Left lung (tissue), 4 donors: ENCODE measurements at regions not wholly inside any gene's neighbourhood (a gene's known extent, or its start where the extent isn't known, plus 50 kb on each side); places are given as distances from the start of the nearest gene placed in this dataset.

Source experiments
- ATAC-seq: fragments of 200-7000 bp; cut with Tn5 transposase; one replicate; pipeline ENCODE4 v1.9.1; 2020; ENCODE audit warnings: moderate library complexity
- DNase-seq, 4 donors: peaks; one replicate each; pipeline ENCODE4 v3.0.0-alpha.2; 2013 to 2020
- H3K27ac ChIP-seq, 2 donors: fragments of 200-600 bp; sonication (generic) in 1 of 2; one replicate each; pipeline versions ENCODE4 v1.5.0 to v1.8.0; 2020 to 2021
- H3K27me3 ChIP-seq, 2 donors: fragments of 200-600 bp; sonication (generic) in 1 of 2; one replicate each; pipeline versions ENCODE4 v1.5.0 to v1.8.0; 2020 to 2021
- H3K36me3 ChIP-seq, 2 donors: fragments of 200-600 bp; sonication (generic) in 1 of 2; one replicate each; pipeline versions ENCODE4 v1.5.0 to v1.8.0; 2020 to 2021
- H3K4me1 ChIP-seq, 2 donors: fragments of 200-600 bp; one replicate each; pipeline ENCODE4 v1.8.0; 2021
- H3K4me3 ChIP-seq, 2 donors: fragments of 200-600 bp; sonication (generic) in 1 of 2; one replicate each; pipeline versions ENCODE4 v1.5.0 to v1.8.0; 2020 to 2021; ENCODE audit warnings: mild to moderate bottlenecking in 1 of 2
- H3K9me3 ChIP-seq, 2 donors: fragments of 200-600 bp; sonication (generic) in 1 of 2; one replicate each; pipeline versions ENCODE4 v1.5.0 to v1.8.0; 2020 to 2021
- intact Hi-C, 2 donors: fragments of 100-400 bp; cut with DNase I; formaldehyde crosslinking; loops; one replicate each; pipeline versions ENCODE4 v1.11.2 to v1.14.2; 2022
- TF ChIP-seq, protein P1 (sequence below), 2 donors: fragments of 200-600 bp; sonication (generic) in 1 of 2; IDR thresholded peaks; one replicate each; pipeline versions ENCODE4 v1.5.0 to v1.8.0; 2021; ENCODE audit warnings: antibody characterized with exemption in 2 of 2
- donor health status: DM: no; HTN: yes; CAD: no.
- donor health status: DM: no; HTN: no; CAD: no.

DNA sequence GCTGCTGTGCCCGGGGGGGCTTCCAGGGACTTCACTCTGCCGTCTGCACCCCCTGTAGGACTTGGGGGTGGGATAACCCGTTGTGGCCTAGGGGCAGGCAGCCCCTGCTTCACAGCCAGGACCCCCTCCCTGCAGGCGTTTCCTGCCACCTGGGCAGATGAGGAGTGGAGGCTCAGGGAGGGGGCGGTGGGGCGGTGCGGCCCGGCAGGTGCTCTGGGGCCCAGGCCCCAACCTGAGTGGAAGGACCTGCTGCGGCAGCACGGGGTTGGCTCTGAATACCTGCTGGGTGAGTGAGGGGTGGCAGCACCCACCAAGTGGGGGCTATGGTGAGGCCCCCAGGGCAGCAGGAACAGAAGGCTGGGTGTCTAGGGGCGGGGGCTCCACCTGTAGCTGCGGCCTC, 78.6 kb upstream of the TTC34 start:
- H3K27me3 ChIP-seq = peaks cover 0 to 69% of the 10 kb centered on the region in 2 donors
- no peak overlapping the region for H3K4me3 ChIP-seq
- H3K9me3 ChIP-seq = no peaks in the 10 kb centered on the region
- DNase-seq (no peak), ATAC-seq (no peak)
- intact Hi-C loops = no loop called here
- H3K27ac ChIP-seq = no peak overlapping the region
- H3K36me3 ChIP-seq = no peaks in the 10 kb centered on the region
- no peaks in the 10 kb centered on the region for H3K4me1 ChIP-seq
- TF ChIP-seq, protein P1, sequence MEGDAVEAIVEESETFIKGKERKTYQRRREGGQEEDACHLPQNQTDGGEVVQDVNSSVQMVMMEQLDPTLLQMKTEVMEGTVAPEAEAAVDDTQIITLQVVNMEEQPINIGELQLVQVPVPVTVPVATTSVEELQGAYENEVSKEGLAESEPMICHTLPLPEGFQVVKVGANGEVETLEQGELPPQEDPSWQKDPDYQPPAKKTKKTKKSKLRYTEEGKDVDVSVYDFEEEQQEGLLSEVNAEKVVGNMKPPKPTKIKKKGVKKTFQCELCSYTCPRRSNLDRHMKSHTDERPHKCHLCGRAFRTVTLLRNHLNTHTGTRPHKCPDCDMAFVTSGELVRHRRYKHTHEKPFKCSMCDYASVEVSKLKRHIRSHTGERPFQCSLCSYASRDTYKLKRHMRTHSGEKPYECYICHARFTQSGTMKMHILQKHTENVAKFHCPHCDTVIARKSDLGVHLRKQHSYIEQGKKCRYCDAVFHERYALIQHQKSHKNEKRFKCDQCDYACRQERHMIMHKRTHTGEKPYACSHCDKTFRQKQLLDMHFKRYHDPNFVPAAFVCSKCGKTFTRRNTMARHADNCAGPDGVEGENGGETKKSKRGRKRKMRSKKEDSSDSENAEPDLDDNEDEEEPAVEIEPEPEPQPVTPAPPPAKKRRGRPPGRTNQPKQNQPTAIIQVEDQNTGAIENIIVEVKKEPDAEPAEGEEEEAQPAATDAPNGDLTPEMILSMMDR (IDR thresholded peaks at IDR 0.05) = no peak

DNA sequence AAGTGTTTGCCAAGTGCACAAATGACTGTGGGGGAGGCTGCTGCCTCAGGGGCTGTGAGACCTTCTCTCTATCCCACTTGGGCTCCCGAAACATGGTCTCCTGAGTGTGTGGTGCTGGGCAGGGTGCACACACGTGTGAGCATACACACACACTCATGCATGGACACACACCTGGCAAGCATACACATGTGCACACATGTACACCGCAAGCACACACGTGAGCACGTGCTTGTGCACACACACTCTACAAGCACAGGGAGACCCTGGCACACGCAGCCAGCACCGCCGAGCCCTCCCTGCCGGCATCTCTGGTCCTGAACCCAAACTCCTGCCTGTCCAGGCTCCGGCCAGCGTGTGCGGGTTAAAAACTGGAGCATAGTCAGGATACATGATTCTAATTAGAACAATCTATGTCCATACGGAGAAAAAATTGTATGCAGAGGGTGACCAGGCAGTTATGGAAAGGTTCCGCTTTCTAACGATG, 79.4 kb upstream of the TTC34 start:
- no peak overlapping the region for H3K27ac ChIP-seq
- ATAC-seq = no peak
- intact Hi-C loops = no loop called here
- no peaks in the 10 kb centered on the region for H3K36me3 ChIP-seq
- peaks cover 0 to 61% of the 10 kb centered on the region in 2 donors for H3K27me3 ChIP-seq
- TF ChIP-seq, protein P1 (IDR thresholded peaks at IDR 0.05) = no peak
- no peaks in the 10 kb centered on the region for H3K4me1 ChIP-seq
- H3K9me3 ChIP-seq = no peaks in the 10 kb centered on the region
- DNase-seq = no peak
- no peak overlapping the region for H3K4me3 ChIP-seq

DNA sequence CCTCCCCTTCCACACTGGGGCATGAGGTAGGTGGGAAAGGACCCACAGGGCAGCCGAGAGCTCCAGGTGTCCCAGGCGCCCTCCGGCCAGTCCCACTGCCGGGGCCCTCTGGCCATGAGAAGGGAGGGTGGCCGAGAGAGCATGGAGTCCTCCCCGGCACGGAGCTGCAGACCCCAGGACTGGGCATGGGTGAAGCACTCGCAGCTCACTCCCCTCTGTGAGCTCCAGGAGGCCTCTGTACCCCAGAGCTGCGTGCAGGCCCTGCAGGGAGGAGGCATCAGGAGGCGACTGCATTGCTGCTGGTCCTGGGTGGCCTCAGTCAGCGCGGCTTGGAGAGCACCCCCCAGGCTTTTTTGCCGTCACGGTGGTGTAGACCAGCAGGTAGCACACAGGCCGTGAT, 80.1 kb upstream of the TTC34 start:
- H3K9me3 ChIP-seq = no peaks in the 10 kb centered on the region
- no peak overlapping the region for H3K27ac ChIP-seq
- ATAC-seq (no peak), DNase-seq (no peak)
- H3K36me3 ChIP-seq = no peaks in the 10 kb centered on the region
- no peak overlapping the region for H3K4me3 ChIP-seq
- TF ChIP-seq, protein P1 (IDR thresholded peaks at IDR 0.05) = no peak
- no peaks in the 10 kb centered on the region for H3K4me1 ChIP-seq
- peaks cover 0 to 54% of the 10 kb centered on the region in 2 donors for H3K27me3 ChIP-seq
- intact Hi-C loops = no loop called here

DNA sequence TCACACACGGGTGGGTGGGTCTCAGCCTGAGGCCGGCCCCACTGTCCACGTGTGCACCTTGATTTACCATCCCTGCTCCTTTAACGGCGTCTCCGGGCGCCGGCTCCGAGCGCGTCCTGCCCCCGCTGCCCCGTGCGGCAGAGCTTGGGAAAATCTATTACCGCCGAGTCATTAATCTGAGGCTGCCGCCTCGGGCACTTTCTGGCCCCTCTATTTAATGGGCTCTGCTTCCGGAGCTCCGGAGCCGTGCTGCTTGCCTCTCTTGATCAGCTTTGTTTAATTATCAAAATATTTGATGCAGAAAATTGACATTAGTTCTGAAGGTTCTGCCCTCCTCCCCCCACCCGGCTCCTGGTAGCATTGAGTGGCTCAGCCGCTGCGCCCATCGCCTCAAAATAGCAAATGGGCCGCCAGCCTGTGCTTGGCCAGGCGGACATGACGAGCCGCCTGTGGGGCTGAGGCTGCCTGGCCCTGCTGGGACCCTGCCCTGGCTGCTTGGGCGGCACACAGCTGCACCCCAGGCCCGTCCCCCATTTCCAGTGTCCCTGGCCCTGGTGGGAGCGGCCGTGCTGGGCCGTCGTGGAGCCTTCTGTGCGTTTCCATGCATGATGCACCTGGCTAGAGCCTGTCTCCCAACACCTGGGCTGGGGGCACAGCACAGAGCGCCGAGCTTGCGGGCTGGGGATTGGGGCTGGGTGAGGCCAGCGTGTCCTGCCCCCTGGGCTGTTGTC, 81.6 kb upstream of the TTC34 start:
- no peak overlapping the region for H3K4me3 ChIP-seq
- ATAC-seq (no peak), DNase-seq (no peak)
- TF ChIP-seq, protein P1 (IDR thresholded peaks at IDR 0.05) = no peak
- intact Hi-C loops = no loop called here
- peaks cover 0 to 62% of the 10 kb centered on the region in 2 donors for H3K27me3 ChIP-seq
- no peaks in the 10 kb centered on the region for H3K9me3 ChIP-seq
- no peaks in the 10 kb centered on the region for H3K4me1 ChIP-seq
- no peaks in the 10 kb centered on the region for H3K36me3 ChIP-seq
- no peak overlapping the region for H3K27ac ChIP-seq

DNA sequence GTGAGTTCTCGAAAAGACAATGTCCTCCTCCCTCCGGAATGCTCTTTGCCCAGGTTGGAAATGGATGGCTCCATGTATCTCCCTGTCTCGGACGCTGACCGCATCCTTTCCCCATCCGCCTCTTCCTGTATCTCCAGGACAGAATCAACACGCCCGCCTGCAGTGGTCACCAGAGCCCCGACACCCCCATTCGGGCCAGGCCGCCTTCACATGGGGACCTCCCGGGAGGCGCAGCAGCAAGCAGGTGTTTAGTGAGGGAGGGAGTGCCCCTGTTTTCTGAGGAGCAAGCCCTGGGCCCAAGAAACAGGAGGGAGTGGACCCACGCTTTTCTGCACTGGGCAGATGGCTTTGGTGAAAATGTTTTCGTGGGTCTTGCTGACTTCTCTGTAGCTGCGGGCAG, 83.5 kb upstream of the TTC34 start:
- DNase-seq (no peak), ATAC-seq (no peak)
- Histone ChIP-seq H3K9me3 (no peaks in the 10 kb centered on the region), H3K4me3 (no peak overlapping the region), H3K36me3 (no peaks in the 10 kb centered on the region), H3K27me3 (peaks cover 0 to 67% of the 10 kb centered on the region in 2 donors), H3K27ac (no peak overlapping the region), H3K4me1 (no peaks in the 10 kb centered on the region)
- intact Hi-C loops = no loop called here
- TF ChIP-seq, protein P1 (IDR thresholded peaks at IDR 0.05) = no peak
